Mucosa of gallbladder (tissue), 1 donor: ENCODE measurements at regions not wholly inside any gene's neighbourhood (a gene's known extent, or its start where the extent isn't known, plus 50 kb on each side); places are given as distances from the start of the nearest gene placed in this dataset.

Source experiments
- DNase-seq: peaks from one replicate; pipeline ENCODE4 v3.0.0-alpha.2; 2020; ENCODE audit warnings: low spot score
- donor health status: DM: no; HTN: no; CAD: no.

DNA sequence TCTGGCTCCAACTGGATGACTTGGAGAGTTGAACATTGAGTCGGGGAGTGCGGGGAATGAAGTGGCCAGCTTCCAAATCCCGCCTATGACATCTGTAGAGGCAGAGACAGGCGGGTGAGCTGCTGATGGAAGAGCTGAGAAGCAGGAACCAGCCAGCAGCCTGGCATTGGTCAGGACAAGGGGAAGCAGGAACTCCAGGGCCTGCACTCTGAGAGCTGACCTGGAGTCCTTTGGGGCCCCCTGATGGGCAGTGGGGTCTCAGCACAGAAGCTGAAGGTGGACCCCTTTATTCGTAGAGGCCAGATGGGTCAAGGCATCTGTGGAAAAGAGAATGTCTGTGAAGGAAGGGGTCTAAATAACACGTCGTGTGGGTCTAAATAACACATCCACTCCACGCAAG, 57.0 kb downstream of the SEC61G start:
- no peak for DNase-seq

DNA sequence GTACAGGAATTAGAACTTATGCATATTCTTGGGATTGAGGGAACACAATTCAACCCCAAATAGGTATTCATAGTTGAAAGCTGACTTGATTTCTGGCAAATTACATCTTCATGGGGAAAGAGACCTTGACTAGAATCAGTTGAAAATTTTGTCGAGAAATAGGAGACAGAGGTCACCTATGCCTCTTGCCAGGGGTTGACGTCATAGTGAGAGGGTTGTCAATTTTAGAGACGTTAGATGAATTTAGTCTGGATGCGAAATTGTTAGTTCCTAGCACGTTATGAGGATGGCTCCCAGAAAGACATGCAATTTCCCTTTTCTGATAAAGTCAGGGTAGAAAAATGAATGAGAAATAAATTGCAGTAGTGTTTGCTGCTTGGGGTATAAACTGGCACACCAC, 59.3 kb downstream of the SEC61G start:
- no peak for DNase-seq

DNA sequence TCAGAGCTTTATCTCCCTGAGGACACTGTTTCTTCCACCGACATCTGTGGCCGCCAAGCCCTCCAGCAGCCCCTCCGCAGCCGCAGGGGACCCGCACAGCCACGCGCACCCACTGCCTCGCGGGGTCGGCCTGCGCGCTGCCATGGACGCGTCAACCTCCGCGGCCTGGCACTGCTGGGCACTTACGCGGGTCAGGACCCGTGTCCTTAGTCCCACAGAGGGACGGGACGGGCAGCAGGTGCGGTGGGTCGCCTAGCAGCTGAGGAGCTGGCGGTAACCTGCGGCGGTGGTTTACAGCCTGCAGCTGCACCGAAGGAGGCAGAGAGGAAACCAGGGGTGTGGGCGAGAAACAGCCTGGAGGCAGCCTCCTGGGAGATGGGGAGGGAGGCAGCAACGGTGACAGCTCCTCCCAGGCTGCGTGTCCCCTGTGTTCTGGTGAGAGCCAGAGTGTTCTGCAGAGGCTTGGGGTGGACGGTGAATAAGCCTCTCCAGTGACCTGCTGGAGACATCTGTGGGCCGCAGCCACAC, 61.3 kb downstream of the SEC61G start:
- no peak for DNase-seq

DNA sequence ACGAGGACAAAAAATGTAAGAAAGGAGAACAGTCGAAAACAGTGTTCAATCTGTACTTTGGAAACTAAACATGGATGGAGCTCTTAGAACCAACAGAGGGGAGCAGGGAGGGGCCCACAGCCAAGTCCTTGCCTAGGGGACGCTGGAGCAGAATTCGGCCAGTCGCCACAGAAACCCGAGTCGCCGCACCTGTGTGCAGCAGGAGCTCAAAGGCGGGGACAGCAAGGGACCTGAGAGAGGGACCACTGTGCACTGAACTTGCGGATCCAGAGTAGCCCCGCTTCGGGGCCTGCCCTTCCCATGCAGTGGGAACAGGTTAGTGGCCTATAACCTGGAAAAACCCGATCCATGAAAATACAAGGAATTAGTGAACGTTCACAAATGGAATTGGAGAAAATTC, 68.1 kb downstream of the SEC61G start:
- DNase-seq: no peak

DNA sequence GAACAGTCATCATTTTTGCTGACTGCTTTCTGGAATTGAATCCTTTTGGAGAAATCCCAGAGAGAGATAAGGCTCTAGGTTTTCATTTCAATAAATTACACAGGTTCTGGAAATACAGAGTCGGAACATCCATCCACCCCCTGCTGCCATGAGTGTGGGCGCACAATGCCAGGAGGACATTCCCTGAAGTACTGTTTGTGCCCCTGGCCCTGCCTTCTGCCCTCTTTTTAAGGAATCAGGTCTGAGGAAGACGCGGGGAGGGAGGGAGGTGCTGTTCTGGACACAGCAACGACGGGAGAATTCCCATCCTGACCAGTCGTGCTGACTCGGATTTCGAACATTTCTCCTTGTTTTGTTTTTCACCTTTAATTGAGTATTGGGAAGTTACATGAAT, 69.0 kb downstream of the SEC61G start:
- no peak for DNase-seq

DNA sequence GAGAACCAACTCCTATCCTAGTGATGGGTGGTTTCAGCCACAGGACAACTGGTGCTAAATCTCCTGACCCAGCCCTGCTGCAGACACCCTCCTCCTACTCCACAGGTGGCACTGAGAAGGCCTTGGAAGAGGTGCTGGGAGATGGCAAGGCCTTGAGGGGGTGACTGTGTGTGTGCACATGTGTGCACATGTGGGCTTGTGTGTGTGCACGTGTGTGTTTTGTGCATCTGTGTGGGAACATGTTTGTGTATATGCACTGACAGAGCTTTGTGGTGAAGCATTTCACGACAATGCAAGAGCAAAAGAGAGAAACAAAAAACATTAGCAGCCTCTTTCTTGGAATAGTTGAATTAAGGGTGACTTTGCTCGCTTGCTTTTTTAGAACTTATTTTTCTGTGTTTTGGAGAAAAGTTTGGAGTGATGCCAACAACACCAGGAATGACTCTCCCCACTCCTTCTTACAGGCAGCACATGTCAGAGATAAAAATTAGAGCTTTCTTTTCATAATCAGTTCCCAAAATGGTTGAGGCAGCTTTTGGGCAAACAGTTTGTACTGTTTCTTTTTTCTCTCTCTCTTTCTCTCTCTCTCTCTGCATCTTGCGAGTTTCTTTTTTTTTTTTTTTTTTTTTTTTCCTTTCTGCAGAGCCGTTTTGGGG, 69.5 kb downstream of the SEC61G start:
- DNase-seq: no peak

DNA sequence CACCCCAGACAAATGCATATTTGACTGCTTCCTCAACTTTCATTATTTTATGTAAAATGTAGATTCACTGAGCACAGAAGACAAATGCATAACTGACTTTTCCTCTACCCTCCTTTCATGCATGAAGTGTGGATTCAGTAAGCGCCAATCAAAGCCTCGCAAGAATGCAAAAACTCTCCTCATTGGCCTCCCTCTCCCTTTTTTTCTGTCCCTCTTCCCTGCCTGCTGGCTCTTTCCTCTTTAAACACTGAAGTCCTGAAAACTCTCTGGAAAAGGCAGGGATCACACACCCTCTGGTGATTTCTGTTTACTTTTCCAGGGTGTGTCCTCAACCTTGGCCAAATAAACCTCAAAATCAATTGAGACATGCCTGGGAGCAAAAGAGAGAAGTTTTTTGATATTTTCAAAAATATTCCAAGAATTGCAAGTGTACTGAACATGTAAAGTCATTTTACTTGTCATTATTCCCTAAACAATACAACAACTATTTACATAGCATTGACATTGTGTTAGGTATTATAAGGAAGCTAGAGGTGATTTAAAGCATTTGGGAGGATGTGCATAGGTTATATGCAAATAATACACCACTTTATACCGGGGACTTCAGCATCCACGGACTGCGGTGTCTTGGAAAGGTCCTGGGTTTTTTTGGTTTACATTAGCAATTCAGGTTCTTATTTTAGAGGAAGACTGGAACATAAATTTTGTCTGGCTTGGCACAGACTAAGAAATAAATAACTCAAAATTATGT, 71.4 kb downstream of the SEC61G start:
- no peak for DNase-seq

DNA sequence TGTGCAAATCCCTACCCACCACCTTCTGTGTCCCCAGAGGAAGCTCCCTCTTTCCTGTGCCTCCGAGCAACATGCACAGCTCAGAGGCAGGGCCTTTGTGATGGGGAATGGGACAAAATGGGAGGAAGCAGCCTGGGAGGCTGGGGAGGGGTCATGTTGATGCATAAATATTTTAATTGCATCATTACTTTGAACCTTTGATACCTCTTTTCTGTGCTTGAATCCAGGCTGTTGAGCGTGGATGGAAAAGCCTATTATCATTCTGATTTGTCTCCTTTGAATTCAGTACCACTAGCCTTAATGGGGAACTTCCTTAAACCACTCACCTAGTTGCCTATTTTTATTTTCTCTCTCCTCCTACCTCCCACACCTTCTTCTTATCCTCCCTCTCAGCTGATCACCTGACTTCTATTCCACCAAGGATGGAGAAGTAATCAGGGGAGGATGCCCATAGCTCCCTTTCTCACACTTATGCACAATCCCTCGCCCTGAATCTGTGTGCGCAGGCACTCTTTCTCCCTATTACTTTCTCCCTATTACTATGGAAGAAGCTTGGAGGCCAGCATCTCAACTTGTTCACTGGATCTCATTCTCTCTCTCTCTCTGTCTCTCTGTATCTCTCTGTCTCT, 78.5 kb downstream of the SEC61G start:
- DNase-seq: no peak

DNA sequence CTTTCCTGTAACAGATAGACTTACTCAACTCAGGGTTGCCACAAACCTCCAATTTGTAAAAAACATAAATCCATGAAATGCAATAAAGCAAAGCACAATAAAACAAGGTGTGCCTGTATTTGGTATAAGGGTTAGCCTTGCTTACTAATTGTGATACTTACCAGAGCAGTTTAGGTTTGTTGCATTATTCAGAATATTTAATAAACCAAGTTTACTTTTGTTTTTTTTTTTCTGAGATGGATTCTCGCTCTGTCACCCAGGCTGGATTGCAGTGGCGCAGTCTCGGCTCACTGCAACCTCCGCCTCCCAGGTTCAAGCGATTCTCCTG, 79.6 kb downstream of the SEC61G start:
- DNase-seq: no peak

DNA sequence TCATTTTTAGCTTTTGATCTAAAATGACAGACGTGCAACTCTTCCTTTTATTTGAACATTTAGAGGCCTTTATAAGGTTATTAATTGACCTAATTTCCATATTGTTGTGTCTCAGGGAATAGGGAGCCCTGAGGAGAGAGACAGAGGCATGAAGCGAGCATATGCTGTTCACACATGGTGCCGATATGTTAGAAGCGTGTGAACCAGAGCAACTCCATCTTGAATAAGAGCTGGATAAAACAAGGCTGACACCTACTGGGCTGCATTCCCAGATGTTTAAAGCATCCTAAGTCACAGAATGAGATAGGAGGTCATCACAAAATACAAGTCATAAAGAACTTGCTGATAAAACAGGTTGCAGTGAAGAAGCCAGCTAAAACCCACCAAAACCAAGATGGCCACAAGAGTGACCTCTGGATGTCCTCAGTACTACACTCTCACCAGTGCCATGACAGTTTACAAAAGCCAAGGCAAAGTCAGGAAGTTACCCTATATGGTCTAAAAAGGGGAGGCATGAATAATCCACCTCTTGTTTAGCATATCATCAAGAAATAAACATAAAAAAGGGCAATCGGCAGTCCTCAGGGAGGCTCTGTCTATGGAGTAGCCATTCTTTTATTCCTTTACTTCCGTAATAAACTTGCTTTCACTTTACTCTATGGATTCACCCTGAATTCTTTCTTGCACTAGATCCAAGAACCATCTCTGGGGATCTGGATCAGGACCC, 80.1 kb downstream of the SEC61G start:
- no peak for DNase-seq

DNA sequence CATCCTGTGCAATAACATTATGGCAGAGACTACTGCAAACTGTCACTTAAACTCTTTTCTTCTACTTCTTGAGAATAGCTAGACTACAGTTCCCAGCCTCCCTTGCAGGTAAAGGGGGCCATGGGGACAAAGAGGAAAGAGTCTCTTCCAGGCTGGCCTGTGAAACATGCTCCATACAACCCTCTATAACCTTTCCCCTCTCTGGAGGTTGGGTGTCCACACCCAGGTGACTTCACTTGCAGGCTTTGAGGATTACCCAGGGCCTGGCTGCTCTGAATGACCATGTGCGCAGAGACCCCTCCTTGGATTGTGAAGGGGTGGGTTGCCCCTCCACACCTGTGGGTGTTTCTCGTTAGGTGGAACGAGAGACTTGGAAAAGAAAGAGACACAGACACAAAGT, 84.1 kb downstream of the SEC61G start:
- DNase-seq: no peak

DNA sequence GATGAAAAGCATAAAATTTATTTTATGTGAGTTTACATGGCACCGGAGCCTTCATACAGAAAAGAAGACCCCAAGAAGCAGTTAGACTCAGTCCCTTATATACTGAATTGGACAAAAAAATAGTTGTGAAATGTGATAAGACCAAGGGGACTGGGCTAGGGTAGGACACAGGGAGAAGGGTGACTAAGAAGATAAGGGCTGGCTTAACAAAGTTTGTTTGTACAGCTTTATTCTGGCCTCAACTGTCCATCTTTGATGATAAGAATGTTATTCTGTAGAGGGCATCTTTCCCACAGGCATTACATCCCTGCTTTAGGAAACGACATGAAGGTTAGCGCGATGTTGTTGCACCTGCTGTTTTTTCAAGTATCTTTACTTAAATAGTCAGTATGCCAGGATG, 86.5 kb downstream of the SEC61G start:
- no peak for DNase-seq

DNA sequence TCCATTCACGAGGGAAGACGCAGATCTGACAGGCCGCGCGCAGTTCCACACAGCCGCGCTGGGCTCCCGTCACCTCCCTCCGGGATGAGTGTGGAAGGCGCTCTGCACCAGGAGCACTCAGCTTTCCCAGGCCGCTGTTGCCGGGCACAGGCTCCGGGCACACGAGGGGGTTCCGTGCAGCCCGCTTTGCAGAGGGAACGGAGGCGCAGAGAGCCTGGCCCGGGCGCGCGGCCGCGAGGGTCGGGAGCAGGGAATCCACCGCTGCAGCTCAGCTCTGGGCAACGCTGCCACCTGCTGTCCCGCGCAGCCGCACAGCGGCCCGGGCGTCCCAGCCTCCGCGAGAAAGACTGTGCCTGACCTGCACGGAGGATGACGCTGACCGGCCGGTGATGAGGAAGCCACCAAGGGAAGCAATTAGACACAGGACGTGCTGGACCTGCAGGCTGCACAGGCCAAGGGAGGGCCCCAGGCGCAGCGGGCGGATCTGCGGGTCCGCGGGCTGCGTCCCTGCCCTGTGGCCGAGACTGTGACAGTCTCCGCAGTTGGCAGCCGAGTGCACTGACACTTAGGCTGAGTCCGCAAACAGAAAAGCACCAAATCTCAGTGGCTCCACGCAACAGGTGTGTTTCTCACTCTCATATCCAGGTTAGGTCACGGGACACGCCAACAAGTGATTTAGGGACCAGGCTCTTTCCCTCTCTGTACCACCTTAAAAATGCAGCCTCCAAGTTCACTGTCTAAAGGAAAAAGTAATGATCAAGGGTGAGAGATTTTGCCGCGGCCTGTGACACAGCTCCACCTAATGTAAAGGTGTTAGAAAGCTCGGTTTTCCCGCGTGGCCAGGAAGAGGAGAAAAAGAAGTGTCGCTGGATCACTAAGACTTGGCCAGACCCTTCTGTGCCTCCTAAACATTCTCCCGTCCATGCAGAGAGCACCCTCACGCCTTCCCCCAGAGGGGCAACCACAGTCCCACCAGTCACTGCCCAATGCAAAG, 94.5 kb downstream of the SEC61G start:
- peak; percentile 72 for DNase-seq

DNA sequence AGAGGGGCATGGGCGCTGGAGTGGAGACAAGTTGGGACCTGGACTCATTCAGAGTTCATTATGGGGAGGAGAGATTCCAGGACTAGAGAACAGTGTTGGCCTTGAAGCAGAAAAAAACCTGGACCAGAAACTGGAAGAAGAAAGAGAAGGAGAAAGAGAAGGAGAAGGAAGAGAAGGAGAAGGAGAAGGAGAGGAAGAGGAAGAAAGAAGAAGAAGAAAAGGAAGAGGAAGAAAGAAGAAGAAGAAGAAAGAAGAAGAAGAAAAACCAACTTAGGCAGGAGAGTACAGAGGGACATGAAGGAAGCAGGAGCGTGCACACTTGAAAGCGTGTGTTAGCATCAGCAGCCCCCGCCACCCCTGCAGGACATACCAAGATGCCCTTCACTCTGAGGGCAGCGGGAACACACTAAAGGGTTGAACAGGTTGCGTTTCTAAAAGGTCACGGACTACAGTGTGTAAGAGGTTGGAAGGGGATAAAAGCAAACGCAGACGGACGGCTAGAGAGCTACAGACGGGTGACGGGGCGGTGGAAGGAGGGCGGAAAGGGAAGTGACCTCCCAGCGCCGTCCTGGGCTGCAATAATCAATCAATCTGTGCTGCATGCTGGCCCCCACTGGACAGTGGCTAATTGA, 95.3 kb downstream of the SEC61G start:
- DNase-seq: no peak

DNA sequence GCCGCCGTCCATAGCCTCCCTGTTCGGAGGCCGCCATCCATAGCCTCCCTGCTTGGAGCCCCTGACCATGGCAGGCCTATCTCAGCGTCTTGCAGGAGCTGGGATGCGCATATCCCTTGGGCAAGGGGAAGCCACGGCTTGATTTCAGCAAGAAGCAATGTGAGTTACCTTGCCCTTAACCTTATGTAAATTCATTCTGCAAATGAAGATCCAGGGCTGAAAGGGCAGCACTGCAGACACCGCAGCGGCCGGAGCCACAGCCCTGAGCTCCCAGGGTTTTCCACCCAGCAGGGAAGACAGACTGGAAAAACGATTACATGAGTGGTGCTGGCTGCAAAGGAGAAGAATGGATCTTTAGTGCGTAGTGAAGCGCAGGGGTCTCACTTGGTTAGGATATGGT, 95.8 kb downstream of the SEC61G start:
- DNase-seq: no peak

DNA sequence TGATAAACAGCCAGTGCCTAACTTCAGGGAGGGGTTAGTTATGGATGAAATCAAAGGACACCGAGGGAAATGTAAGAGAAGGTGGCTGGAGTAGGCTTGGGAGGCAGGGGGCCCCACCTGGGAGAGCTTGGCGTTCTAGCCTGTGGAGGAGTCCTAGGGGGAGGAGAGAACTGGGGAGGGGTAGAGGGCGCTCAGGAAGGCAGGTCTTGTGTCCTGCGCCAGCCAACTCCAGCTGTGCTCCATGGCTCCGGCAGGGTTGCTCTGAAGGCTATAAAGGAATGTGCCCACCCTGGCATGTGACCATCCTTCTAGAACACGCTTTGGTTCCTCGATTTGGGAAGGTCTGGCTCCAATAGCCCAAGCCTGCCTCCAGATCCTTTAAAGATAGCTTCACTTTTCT, 96.3 kb downstream of the SEC61G start:
- DNase-seq: no peak

DNA sequence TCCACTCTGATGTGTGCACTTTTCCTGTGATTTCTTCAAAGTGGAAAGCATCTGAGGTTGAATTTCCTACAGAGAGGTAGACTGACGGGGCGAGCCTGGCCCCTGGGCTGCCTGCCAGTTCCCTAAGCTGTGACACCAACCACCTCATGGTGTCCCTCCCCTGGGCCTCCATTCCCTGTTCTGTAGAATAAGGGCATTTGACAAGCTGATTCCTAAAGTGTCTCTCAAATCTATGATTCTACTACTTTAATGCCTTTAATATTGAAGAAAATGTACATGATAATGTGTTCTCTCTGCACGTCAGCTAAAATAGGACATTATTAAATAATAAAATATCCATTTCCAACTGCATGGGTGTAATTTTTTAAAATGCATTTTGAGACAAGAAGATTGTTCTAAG, 105.1 kb downstream of the SEC61G start:
- no peak for DNase-seq

DNA sequence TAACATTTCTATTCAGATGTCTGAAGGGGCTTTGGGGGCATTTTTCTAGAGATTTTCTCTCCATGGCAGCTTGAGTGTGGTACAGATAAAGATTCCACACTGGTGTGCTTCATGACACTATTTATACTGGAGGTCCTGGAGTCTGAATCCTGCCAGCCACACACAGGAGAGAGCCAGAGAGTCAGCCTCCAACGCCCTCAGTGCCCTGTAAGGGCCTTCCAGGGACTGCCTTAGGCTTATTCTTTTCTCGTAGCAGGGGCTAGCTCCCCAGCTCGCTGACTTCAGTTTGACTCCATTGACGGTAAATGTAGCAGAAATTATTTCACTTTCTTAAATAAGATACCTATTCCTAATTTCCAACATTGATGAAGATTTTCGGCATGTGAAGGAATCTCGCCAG, 100.9 kb downstream of the VSTM2A start:
- DNase-seq: no peak

DNA sequence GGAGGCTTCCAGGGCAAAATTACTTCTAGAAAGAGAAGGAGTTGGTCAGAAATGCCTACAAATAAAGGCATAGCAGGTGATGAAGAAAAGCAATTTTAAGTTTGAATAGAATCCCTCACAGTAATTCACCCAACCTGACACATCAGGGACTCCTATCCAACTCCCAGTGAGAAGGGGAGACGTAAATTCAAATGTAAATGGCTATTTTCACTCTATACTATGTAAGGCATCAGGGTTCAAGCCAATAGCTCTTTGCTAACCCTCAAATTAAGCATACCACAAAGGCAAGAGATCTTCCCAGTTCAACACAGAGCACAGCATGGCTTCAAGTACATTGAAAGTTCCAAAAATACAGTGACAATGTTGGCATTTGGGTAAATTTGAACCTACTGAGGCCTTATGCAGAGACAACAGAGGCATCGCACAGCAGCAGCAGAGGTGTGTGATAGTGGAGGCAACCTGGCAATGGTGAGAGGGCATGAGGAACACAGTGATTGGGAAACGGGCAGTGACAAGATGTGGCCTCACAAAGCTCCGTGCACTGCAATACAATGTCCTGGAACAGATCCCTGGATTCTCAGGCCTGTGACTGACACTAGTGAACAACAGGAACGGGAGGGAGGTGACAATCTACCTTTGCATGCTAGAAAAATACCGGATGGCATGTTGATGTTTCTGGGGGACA, 95.7 kb downstream of the VSTM2A start:
- DNase-seq: no peak

DNA sequence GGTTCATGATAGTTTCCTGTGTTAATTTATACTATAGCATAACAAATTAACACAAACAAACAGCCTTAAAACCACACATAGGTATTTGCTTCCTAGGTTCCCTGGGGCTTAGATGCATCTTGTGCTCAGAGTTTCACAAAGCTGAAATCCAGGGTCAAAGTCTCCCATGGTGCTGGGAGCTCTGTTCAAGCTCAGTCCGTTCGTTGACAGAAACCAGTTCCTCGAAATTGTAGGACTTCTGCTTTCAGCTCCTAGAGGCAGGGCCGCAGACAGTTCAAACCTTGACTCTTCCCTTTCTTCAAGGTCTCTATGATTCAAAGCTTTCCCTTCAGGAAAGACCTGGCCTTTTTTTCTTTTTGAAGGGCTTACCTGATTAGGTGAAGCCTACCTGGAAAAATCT, 90.5 kb downstream of the VSTM2A start:
- DNase-seq: peak; percentile 21
